ENCODE measurements at regions not wholly inside any gene's neighbourhood (a gene's known extent, or its start where the extent isn't known, plus 50 kb on each side); places are given as distances from the start of the nearest gene placed in this dataset.

DNA sequence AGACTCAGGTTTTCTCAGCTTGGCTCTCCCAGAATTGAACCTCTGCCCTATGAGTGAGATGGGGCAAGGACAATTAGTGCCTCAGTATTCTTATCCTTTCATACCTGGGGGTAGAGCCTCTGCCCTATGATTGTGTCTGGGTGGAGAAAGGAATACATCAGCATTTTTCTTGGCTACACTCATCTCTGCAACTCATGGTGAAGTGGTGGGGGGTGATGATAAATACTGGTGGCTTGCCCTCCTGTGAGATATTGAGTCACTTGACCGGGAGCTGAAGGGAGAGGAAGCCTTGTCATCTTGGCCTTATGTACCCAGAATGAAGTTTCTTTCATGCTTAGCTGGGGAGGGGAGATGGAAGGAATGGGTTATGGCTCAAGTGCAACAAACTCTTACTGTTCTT, 71.3 kb upstream of the ENOX2 start:
- DNase-seq = no peak

DNA sequence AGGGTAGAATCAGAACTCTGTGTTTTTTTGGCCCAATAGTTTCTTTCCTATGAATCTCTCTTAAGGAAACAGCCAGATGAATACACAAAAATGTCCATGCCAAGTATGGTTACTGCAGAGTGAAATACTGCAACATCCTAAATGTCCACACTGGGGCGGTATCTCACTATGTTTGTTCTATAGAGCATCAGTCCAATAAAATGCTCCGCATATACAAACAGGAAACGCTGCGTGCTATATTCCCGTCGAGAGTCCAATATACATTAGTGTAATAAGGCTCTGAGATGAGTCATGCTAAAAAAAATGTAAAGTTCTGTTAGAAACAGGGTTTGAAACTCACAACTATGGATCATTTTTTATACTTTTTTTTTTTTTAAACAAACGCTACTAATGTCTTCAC, 72.9 kb upstream of the ENOX2 start:
- peak; percentile 19 for DNase-seq

DNA sequence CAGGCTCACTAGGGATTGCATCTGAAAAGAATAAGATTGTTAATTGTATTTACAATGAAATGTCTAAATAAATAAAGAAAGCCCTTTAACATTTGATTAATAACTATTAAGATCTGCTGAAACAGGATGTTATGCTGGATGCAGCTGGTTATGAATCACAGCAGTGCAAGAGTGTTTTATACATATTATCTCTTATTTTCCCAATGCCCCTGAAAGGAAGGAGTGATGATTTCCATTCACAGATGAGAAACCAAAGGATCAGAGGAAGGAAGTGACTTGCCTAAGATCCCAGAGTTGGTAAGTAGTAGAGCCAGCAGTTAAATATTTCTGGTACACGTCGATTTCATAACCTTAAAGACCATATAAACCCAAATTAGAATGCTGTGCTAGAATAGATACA, 76.3 kb upstream of the ARHGAP36 start:
- no peak for DNase-seq

DNA sequence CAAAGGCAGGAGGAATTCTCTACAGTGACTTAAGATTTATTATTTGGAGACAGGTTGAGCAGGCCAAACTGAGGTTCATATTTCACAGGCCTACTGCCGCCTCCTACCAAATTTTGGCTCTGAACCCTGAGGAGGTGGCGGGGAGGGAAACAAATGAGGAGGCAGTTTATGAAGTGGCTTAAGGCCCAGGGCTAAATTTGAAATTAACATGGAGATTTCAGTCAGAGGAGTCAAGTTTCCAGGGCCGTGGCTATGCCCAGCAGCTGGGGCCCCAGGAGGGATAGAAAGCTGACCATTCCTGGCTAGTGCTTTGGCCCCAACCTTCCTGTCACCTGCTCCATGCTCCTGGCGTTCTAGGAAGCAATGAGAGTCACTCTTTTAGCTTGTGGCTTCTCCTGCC, 73.4 kb upstream of the ARHGAP36 start:
- DNase-seq = no peak

DNA sequence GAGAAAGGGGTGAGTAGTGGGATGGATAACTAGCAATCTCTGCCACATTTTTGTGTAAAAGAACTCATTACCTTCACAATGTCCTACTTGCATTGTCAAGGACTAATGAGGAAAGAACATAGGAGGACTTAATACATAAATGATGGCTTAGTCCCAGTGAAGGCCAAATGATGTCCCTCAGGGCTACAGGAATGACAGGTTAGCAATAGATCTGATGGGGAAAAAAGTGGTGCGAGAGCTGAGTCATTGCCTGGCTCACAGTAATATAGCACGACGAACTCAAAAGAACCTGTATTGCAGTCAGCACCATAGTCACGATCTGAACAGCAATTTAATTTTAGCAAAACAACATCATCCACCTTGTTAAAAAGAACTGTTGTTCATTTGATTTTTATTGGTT, 70.9 kb upstream of the ARHGAP36 start:
- DNase-seq = no peak

DNA sequence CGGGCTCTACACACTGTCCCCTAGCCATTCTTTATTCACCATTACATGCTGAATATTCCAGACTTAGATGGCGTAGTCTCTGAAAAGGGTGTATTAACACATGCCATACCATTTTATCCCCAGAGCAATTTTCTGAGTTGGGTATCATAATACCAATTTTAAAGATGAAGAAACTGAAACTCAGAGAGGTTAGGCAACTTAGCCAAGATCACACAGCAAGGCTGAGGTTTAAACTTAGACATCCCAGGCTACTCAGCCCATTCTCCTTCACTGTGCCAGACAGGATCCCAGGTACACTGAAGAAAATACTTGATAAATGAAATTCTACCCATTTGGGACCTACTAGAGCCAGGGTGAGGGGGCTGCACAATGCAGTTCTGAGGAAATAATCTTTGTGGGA, 67.4 kb upstream of the ARHGAP36 start:
- no peak for DNase-seq

DNA sequence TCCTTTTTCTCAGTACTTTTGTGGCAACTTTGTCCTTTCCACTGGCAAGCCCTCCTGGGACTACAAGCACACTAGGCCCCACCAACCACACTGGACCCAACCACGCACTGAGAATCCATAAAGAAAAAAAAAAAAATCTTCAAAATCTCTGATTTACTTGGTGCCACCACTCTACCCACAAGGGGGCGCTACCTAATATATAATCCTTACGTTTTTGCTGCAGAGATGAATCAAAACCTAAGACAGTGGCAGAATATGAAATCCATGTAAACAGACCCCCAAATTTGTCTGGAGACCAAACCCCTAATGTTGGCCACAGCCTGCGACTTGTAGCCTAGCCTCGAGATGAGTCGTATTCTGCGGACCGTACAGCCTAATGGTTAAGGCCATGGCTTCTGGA, 63.5 kb upstream of the ARHGAP36 start:
- peak; percentile 1 for DNase-seq

DNA sequence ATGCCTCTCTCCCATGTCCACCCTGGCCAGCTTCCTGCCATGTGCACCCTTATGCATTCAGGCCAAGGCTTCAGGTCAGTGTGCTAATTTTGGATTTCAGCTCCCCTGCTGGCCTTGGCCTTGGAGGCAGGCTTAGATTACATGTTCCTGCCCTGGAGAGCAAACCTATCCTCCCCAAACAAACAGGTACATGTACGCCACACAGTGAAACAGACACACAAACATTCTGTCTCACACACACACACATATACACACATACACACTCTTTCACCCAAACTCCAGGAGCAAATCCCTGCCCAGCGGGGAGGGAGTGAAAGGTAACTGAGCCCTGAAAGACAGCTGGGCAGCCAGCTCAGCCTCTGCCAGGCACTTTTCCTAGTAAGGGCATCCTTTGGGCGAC, 62.7 kb upstream of the ARHGAP36 start:
- no peak for DNase-seq

DNA sequence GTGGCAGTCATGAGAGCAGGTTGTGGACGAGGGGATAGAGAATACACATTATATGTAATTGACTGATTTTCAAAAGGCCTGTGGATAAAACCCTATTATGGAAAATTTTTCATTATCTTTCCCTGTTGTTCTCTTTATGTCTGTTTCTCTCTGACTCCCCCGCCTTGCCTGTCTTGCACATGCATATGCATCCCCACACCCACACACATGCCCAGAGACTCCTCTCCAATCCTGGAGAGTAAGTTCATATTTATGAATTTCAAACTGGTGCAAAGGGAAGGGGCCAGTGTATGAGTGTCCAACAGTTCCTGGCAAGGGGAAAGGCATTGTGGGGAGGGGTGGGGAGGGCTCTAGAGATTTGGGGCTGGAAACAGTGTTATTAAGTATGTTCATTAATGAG, 60.8 kb upstream of the ARHGAP36 start:
- DNase-seq = no peak

DNA sequence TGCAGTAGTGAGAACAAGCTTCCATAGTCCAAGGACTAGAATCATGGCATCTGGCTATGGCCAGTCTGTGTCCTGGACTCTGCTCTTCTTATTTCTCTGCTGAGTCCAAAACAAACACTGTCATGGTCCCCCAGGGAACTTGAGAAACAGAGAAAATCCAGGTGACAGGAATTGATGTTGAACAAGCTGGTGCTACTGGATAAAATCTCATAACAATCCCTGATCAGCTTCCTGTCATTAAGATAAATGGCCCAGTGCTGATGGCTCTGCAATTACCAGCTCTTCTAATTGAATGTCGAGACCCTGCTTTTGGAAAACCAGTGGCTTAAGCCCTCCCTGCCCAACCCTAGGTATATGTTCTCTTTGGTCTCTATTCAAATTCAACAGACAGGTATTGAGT, 58.8 kb upstream of the ARHGAP36 start:
- DNase-seq = no peak
